DMS53 (cell line): ENCODE measurements at regions not wholly inside any gene's neighbourhood (a gene's known extent, or its start where the extent isn't known, plus 50 kb on each side); places are given as distances from the start of the nearest gene placed in this dataset.
A peak's percentile ranks its signal among the peaks of the same experiment; 100 is the strongest.
"Not testable (repeated sequence)": the region's sequence is repeated elsewhere in the genome, so short reads cannot be mapped to it uniquely, and the experiment has no call there.

Experiments used
- DNase-seq: peaks from one replicate; lab custom pipeline; 2025; lab: John Stamatoyannopoulos, UW

DNA sequence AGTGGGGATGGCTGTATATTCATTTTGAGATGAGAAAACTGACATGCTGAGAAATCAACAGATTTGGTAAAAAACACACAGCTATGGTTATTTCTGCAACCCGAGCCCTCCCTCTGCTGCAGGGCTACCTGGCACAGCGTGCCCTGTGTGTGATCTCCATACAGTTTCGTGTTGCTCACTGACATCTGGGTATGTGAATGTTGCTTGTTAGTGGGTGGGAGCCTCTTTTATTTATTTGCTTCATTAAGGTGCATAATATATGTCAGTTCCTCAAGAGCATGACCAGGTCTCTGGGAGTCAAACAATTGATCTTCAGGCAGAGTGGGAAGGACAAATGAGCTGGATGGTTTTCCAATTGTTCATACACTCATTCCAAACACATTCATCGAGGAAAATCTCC, 139.1 kb upstream of the FHL2 start:
- DNase-seq = no peak

DNA sequence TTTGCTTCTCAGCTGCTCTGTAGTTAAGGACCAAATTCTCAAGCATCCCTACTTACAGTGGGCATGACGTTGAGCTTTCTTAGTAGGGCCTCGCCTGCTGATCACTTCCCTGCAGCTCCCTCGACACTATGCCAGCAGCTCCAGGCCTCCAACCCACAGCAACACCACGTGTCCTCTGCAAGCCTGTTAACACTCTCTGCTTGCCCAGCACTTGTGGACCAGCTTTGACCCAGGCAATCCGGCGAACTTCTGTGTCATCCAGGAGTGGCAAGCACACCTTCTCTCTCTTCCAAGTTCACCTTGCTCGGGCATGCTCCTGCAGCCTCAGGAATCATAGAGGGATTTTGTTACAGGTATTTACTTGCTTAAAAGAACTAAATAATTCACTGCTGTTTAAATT, 138.6 kb upstream of the FHL2 start:
- no peak for DNase-seq

DNA sequence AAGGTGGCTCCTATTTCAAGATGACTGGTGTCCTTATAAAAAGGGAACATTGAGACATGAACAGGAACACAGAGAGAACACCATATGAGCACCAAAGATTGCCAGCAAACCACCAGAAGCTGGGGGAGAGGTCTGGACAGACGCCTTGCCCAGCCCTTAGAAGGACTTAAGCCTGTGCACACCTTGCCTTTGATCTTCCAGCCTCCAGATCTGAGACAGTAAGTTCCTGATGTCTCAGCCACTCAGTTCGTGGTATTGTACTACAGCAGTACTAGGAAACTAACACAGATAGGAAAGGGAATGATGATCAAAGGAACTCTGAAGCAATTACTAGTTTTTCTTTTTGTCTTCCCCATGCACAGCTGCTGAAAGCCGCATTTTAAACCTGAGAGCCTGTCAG, 137.3 kb upstream of the FHL2 start:
- no peak for DNase-seq

DNA sequence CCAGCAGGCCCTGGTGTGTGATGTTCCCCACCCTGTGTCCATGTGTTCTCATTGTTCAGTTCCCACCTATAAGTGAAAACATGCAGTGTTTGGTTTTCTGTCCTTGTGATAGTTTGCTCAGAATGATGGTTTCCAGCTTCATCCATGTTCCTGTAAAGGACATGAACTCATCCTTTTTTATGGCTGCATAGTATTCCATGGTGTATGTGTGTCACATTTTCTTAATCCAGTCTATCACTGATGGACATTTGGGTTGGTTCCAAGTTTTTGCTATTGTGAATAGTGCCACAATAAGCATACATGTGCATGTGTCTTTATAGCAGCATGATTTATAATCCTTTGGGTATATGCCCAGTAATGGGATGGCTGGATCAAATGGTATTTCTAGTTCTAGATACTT, 130.4 kb upstream of the FHL2 start:
- not testable (repeated sequence) for DNase-seq

DNA sequence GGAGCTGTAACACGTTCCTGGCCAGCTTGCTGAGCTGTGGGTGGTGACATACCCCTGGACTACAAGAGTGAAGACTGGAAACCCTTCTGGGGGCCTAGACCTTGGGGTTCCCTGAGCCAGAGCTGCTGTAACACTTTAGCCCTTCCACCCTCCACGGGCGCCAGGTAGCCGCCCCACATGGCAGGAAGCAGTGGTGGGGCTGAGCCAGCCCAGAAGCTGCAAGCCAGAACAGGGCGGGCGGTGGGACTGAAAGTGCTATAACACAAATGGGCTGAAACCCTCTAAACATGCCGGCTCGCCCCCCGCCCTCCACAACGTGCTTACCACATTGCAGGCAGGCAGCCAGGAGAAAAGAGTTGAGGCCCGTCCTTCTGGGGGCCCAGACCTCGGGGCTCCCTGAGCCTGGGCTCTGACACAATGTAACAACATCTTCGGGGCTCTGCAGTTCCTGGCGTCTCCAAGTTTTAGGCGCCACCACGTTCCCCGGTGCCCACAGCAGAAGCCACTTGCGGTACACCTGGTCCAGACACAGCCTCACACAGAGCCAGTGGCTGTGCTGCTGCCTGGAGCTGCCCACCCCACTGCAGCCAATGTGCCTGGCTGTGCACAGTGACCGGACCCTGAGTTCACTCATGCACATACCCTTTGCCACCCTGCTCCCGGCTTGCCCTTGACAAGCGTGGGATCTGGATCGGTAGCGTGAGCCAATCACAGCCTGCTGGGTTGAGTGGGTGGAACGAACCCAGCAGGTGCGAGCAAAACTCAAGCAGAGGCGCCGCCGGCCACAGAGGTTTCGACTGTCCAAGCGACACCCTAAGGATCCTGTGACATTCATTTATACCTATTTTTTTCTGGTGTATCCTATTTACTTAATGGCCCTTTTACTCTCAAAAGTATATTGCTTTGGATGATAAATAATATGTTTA, 127.4 kb upstream of the FHL2 start:
- DNase-seq = no peak

DNA sequence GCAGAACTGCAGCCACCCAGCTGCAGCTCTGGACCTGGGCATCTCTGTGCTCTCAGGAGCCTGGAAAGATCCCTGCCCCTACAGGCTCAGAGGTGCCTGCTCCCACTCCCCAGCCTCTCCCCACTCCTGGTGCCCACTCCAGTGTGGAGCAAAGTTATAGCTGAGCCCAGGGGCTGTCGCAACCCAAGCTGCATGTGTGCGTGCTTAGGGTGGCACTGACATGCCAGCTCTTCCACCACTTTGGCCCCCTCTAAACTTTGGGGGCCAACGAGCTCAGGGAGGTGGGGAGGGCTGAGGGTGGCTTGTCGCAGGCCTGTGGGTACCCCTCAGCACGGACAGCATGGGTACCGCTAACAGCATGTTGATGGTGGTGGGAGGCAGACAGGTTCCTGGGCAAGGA, 126.3 kb upstream of the FHL2 start:
- no peak for DNase-seq

DNA sequence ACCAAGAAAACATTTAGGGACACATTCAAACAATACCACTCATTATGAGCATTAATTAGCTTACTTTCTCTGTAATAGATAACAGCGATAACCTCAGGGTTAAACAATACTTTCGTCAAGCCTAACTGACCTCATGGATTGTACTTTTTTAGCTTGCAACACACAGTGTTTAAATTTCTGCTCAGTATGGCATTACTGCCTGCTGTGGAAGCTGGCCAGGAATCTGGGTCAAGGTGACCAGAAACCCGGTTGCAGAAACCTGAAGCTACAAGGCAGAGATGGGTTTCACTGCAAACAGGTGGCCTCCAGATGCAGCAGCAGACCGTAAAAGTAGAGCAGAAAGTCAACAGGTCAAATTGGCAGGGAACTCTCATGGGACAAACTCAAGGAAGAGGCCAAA, 123.8 kb upstream of the FHL2 start:
- DNase-seq = no peak

DNA sequence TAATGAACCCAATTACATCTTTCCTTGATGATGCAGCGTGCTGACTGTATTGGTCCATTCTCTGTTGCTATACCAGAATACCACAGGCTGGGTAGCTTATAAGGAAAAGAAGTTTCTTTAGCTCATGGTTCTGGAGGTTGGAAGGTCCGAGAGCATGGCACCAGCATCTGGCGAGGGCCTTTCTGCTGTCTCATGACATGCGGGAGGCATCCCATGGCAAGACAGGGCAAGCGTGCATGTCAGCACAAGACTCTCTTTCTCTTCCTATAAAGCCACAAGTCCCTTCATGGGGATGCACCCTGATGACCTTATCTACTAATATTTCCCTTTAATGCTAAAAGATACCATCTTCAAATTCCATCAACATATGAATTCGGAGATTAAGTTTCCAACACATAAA, 122.8 kb upstream of the FHL2 start:
- DNase-seq = peak; percentile 20

DNA sequence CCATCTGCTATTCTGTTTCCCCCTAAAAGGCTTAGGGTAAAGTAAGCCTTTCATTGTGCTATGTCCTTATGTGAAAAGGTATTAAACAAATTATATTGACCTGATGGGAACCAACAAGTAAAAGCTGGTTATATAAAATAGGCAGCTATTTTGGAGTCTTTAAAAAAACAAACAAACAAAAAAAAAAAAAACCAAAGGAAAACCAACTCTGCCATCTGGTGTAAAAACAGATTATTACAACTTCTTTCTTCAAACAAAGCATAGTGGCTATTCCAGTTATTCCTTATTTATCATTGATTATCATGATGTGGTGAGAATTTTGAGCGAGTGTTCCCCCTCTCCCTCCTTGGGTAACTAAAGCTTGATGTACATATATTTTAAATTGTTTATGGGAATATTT, 122.3 kb upstream of the FHL2 start:
- peak; percentile 67 for DNase-seq

DNA sequence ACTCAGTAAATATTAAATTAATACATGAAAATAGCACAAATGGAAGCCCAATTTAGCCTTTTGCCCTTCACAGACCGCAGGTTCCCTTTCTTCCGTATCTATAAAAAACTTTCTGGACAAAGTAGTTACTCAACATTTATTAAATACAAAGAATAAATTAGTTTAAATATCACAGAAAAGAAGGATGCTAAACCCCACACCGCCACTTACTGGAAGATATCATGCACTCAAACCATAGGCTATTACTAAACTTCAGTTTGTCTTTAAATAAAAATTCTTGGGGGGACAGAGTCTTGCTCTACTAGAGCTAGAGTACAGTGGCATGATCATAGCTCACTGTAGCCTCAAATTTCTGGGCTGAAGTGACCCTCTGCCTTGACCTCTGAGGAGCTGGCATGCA, 120.7 kb upstream of the FHL2 start:
- DNase-seq = no peak

DNA sequence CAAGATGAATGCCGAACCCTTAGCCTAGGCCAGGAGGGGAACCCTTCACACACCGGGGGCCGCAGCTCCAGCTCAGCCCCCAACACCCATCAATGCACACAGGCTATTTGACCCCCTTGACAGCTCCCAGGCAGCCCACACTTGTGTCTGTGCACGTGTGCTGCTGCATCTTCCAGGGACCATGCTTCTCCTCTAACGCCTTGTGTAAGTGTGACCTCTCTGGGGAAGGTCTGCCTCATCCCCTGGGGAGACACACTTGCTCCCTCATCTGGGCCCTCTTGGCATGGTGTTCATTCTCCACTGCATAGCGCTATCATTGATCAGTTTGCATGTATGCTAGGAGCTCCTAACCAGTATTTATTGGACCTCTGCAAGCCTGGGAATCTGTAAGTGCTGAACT, 120.0 kb upstream of the FHL2 start:
- peak; percentile 48 for DNase-seq

DNA sequence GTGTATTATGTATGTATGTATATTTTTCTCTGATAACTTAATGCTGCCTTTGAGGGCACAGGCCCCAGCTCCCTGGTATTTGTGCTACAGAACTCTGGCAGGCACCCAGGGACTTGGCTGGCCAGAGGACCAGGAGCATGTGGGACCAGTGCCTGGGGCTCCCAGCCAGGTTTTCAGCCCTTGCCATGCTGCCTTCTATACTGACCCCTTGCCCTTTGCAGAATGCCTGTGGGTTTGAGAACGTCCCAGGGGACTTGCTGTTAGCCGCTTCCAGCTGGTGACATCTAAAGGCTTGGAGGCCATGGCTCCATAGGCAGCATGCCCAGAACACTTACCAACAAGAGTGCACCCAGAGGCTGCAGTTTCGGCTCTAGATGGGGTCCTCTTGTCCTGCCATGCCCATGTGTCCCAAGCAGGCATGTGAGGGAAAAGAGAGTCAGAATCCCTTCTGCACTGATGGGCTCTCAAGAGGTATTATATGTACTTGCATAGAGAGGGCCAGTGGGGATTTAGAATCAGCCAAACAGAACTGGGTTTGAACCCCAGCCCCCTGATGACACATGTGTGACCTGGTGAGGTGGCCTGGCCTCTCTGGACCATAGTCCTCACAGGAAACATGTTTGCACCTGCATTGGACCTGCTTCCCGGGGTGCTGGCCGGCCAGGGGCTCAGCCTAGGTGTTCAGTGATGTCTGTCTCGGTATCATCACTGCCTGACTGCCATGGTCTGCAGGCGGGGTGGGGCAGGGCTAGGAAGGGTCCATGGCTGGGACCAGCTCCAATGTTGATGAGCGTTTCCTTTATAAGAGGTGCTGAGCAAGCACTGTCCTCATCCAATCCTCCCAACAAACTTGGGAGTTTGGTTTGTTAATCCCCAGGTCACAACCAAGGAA, 119.2 kb upstream of the FHL2 start:
- DNase-seq = no peak

DNA sequence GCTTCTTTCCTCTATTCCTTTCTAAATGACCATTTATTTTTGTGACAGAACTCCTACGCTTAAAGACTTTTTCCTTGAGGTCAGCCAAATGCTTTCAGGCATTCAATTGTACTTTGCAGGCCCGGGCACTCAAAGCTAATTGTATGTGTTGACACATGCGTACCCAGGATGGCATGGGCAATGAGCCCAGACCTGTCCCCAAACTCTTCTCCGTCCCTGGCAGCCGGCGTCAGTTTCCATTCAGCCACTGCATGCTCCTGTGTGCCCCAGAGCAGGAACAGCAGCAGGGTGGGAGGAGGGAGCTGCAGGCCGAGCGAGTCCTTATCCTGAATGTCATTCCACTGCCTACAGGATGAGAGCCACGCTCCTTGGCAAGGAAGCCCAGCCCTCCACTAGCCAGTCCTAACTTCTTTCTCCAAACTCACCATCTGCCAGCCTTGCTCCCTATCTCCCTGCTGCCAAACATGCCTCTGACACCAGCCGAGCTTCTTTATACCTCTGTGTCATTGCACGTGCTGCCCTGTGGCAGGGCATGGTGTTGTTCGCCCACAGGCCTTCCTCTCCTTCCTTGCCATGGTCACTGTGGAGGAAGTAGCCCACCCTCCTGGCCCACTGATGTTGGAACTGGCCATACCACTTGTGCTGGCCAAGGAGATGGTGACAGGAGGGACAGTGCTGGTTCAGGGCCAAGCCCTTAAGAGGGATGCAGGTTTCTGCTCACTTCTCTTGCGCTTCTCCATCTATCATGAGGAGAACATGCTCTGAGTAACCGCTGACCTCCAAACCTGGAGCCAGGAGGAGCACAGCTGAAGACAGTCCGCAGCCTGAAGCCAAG, 116.9 kb upstream of the FHL2 start:
- no peak for DNase-seq

DNA sequence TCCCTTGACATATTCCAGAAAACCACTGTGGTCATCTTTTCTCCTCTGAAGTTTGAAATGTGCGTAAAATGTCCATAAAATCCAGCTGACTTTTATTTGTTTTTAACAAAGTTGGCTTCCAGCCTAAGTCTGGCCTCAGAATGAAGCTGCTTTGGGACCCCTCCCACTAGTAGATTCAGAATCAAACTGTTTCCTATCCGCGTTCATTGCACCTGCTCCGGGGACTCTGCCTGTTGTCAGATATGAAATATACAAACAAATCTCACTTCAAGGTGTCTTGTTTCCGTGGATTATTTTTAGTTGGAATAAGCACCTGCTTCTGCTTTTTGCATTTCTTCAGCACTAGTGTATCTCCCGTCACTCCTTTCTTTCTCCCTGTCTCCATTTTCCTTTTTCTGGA, 115.7 kb upstream of the FHL2 start:
- DNase-seq = no peak

DNA sequence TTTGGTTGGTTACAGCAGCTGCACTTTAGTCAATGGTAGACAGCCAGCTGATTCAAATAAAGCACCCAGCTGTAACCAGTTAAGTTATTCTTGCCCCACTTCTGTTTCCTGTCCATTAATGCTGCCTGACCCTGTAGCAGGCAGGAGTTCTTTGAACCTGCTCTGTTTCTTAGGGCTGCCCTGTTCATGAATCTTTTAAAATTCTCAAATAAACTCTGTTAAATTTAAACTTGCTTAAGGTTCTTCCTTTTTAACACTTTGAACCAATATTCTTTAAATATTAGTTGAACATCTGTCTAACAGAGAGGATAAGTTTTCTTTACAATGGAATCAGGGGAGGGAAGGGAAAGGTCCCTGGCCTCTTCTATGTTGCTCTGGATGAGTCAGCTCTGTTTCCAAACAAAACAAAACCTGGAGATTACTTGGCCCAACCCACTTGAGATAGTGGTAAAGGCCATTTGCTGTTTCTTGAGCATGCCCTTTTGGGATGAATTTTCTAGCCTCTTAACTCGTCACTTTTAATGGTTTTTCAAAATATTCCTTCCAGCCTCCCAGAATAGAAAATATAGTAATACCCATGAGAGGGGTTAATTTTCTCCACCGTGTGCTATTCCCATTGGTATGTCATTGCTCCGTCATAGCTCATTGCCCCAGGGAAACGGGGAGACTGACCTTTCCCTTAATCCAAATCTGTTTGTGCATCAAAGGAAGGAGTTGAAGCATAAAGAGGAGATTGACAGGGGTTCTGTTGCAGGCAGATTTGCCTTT, 112.1 kb upstream of the FHL2 start:
- DNase-seq = peak; percentile 80

DNA sequence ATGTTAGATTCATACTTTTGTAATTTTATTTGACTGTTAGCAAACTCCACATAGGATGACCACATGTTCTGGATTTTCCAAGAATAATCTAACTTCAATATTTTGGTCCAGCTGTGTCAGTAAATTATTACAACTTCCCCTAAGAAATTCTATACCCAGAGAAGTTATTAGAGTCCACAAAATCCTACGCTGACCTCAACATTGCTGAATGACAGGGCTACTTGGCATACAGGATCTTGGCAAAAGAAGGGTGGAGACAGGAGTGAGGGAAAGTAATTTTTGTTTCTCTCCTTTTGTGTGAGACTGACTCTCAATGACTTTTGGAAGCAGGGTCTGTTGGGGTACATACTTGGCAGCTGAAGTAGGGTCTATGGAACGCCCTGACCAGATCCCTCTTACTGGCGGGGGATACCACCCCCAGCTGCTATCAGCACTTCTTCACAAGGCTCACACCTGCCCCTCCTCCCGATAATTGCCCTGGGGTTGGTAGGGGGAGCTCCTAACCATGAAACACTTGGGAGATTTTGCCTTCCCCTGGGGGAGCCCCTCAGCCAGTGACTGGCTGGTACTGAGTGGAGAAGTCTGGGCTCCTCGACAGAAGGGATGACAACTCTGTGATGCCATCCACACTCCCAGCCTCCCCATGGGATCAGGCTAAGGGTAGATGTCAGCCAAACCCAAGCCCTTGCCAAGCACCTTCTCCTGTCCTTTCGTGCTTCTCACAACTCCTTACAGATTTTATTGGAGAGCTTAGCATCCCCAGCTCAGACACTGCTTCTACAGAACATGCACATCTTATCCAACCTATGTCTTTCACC, 110.6 kb upstream of the FHL2 start:
- DNase-seq = no peak

DNA sequence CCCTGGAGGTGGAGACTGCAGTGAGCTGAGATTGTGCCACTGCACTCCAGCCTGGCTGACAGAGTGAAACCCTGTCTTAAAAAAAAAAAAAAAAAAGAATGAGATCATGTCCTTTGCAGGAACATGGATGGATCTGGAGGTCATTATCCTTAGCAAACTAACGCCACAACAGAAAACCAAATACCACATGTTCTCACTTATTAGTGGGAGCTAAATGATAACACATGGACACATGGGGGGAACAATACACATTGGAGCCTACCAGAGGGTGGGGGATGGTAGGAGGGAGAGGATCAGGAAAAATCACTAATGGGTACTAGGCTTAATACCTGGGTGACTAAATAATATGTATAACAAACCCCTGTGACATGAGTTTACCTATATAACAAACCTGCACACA, 108.0 kb upstream of the FHL2 start:
- not testable (repeated sequence) for DNase-seq

DNA sequence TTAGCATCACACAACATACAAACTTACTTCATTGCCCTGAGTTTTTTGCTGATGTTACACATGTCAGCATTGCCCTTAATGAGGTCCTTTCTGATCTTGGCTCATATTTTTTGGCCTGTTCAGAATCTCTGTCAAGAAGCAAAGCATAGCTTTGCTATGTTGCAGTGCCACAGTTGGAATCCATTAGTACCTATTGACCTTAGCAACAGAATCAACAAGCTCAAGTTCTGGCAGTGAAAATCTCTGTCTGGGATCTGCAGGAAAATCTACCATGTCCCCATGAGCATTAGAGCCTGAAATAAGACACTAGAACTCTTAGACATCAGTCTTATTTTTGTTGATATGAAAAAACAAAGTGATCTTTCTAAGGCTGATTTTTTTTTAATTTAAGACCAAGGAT, 105.6 kb upstream of the FHL2 start:
- peak; percentile 28 for DNase-seq

DNA sequence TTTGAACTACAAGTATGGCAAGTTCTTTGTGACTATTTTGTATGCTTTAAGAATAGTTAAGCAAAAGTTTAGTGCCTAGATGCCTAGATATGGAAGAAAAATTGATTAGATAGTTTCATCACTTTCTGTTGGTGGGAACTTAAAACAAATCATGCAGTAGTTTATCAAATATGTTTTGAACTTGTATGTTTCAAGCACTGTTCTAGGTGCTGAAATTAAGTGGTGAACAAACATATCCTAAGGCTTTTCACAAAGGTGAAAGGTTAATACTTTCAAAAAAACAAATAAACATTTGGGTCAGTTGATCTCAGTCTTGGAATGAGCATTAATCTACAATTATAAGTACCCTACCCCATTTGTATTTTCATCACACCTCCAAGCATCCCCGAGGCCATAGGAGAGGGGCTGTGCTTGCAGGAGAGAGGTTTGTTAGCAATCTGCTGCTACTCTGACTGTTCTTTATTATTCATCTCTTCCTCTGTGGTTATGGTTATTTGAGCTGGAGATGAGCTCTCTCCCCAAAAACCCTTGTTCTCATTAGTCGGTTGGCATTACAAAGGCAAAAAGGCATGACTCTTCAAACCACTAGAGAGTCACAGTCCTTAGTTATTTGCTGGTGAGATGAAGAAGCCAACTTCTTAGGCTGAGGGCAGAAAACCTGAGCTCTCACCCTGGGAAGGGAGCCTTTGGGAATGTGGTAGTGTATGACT, 103.9 kb upstream of the FHL2 start:
- DNase-seq = peak; percentile 32

DNA sequence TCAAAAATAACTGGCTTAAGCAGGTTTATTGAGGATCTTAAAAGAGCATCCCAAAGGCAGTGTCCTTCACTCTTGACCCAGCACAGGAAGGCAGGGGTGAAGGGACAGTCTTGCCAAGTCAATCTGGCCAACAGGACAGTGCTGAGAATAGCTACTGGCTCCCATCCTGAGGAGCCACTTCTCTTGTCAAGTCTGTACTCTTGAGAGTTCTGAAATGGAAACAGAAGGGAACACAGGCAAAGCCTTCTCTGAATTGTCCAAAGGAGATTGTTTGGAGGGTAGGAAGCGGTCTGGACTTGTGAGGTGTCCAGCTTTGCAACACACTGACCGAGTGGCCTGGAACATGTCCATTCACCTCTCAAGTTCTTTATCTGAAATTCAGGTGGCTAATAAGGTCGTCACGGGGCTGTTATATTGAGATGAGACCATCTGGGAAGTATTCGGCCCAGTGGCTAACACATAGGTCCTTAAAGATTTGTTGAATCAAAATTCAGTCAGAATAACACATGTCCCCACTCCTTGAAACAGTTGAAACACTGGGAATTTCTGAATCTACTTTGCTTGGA, 99.5 kb upstream of the FHL2 start:
- no peak for DNase-seq
